ENCODE measurements at regions not wholly inside any gene's neighbourhood (a gene's known extent, or its start where the extent isn't known, plus 50 kb on each side); places are given as distances from the start of the nearest gene placed in this dataset.

DNA sequence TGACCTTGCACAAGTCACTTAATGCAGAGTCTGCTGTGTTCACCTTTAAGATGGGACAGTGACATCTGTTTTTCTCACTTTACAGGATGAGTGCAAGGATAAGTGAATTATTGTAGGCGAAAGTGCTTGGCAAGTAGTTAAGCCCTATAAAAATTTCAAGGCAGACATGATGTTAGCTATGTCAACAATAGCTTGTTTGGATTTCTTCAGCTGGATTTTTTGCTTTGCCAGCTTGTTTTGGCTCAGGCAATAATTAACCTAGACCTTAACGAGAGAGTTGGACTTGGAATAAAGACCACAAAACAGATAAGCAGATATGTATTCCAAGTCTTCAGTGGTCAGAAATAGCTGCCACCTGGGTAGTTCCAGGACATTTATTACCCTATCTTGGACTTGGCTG is 255.2 kb downstream of the ARL4A start:
- TF ChIP-seq POLR2A (IDR thresholded peaks at IDR 0.05) (no peak), EP300 (IDR thresholded peaks at IDR 0.05) (no peak), POLR2AphosphoS5 (IDR thresholded peaks at IDR 0.05) (no peak)
- TF ChIP-seq, protein P1, sequence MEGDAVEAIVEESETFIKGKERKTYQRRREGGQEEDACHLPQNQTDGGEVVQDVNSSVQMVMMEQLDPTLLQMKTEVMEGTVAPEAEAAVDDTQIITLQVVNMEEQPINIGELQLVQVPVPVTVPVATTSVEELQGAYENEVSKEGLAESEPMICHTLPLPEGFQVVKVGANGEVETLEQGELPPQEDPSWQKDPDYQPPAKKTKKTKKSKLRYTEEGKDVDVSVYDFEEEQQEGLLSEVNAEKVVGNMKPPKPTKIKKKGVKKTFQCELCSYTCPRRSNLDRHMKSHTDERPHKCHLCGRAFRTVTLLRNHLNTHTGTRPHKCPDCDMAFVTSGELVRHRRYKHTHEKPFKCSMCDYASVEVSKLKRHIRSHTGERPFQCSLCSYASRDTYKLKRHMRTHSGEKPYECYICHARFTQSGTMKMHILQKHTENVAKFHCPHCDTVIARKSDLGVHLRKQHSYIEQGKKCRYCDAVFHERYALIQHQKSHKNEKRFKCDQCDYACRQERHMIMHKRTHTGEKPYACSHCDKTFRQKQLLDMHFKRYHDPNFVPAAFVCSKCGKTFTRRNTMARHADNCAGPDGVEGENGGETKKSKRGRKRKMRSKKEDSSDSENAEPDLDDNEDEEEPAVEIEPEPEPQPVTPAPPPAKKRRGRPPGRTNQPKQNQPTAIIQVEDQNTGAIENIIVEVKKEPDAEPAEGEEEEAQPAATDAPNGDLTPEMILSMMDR (IDR thresholded peaks at IDR 0.05): no peak
